ENCODE measurements at regions not wholly inside any gene's neighbourhood (a gene's known extent, or its start where the extent isn't known, plus 50 kb on each side); places are given as distances from the start of the nearest gene placed in this dataset.

DNA sequence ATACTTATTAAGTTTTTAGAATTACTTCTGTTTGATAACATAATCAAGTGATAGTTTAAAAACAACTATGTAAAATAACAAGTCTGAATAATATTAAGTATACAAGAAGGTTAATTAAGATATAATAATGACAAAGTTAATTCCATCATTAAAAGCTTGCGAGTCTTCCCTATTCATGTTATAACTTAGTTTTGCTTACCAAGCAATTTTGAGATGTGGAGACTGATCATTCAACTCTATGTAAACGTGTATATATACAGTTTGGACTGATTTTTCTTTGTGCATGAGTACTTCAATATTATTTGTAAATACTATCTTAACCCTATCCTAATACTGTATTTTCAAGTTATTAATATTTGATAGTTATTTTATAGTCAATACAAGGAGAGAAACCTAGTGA lies 870.9 kb downstream of the GBE1 start:
- H3K36me3 ChIP-seq (ENCODE audit: control insufficient read depth, insufficient read depth, low read length): no peaks in the 10 kb centered on the region
- DNase-seq (ENCODE audit: extremely low read depth, insufficient read length): no peak
- H3K4me3 ChIP-seq (replicated peaks; ENCODE audit: low read depth, low read length): no peak overlapping the region
- H3K27me3 ChIP-seq (replicated peaks; ENCODE audit: control insufficient read depth, insufficient read depth, low read length): no peaks in the 10 kb centered on the region
- TF ChIP-seq, protein P1, sequence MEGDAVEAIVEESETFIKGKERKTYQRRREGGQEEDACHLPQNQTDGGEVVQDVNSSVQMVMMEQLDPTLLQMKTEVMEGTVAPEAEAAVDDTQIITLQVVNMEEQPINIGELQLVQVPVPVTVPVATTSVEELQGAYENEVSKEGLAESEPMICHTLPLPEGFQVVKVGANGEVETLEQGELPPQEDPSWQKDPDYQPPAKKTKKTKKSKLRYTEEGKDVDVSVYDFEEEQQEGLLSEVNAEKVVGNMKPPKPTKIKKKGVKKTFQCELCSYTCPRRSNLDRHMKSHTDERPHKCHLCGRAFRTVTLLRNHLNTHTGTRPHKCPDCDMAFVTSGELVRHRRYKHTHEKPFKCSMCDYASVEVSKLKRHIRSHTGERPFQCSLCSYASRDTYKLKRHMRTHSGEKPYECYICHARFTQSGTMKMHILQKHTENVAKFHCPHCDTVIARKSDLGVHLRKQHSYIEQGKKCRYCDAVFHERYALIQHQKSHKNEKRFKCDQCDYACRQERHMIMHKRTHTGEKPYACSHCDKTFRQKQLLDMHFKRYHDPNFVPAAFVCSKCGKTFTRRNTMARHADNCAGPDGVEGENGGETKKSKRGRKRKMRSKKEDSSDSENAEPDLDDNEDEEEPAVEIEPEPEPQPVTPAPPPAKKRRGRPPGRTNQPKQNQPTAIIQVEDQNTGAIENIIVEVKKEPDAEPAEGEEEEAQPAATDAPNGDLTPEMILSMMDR (IDR thresholded peaks at IDR 0.05; ENCODE audit: insufficient read depth, low read length, poor library complexity, severe bottlenecking): no peak

DNA sequence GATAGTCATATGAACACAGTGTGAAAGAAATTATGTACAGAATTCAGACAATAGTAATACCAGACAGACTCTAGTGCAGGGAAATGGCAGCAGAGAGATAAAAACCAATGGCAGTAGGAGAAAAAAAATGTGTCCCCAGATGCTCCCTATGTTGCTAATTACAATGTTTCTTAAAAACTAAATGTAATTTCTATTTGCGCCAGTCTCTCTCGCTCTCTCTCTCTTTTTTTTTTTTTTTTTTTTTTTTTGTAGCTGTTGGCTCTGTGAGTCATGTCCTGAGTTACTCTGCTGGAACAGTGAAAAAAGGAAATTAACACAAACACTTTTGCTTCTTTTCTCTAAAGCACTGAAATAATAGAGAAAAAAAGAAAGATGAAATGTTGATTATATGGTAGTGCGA lies 871.9 kb downstream of the GBE1 start:
- Histone ChIP-seq H3K27me3 (replicated peaks; ENCODE audit: control insufficient read depth, insufficient read depth, low read length) (no peaks in the 10 kb centered on the region), H3K4me3 (replicated peaks; ENCODE audit: low read depth, low read length) (no peak overlapping the region), H3K36me3 (ENCODE audit: control insufficient read depth, insufficient read depth, low read length) (no peaks in the 10 kb centered on the region)
- TF ChIP-seq, protein P1 (IDR thresholded peaks at IDR 0.05; ENCODE audit: insufficient read depth, low read length, poor library complexity, severe bottlenecking): no peak
- DNase-seq (ENCODE audit: extremely low read depth, insufficient read length): no peak

- no peak for DNase-seq (ENCODE audit: extremely low read depth, insufficient read length)
- TF ChIP-seq, protein P1 (IDR thresholded peaks at IDR 0.05; ENCODE audit: insufficient read depth, low read length, poor library complexity, severe bottlenecking): no peak
- no peaks in the 10 kb centered on the region for H3K36me3 ChIP-seq (ENCODE audit: control insufficient read depth, insufficient read depth, low read length)
- no peaks in the 10 kb centered on the region for H3K27me3 ChIP-seq (replicated peaks; ENCODE audit: control insufficient read depth, insufficient read depth, low read length)
- H3K4me3 ChIP-seq (replicated peaks; ENCODE audit: low read depth, low read length): no peak overlapping the region
Measured at GRCh38 chr3:80870476-80871041, 890.9 kb downstream of the GBE1 start.

DNA sequence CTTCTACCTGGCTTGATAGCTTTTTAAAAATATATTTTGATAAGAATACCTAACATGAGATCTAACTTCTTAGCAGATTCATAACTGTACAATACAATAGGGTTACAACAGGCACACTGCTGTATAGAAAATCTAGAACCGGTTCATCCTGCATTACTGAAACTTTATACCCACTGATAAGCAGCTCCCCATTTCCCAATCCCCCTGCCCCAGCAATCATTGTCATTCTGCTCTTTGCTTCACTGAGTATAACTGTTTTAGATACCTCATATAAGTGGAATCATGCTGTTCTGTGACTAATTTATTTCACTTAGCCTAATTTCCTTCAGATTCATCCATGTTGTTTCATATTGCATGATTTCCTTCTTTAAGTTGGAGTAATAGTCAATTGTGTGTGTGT lies 906.0 kb downstream of the GBE1 start:
- Histone ChIP-seq H3K4me3 (replicated peaks; ENCODE audit: low read depth, low read length) (no peak overlapping the region), H3K36me3 (ENCODE audit: control insufficient read depth, insufficient read depth, low read length) (no peaks in the 10 kb centered on the region), H3K27me3 (replicated peaks; ENCODE audit: control insufficient read depth, insufficient read depth, low read length) (no peaks in the 10 kb centered on the region)
- DNase-seq (ENCODE audit: extremely low read depth, insufficient read length): no peak
- TF ChIP-seq, protein P1 (IDR thresholded peaks at IDR 0.05; ENCODE audit: insufficient read depth, low read length, poor library complexity, severe bottlenecking): no peak

- DNase-seq (ENCODE audit: extremely low read depth, insufficient read length): no peak
- Histone ChIP-seq H3K36me3 (ENCODE audit: control insufficient read depth, insufficient read depth, low read length) (no peaks in the 10 kb centered on the region), H3K27me3 (replicated peaks; ENCODE audit: control insufficient read depth, insufficient read depth, low read length) (no peaks in the 10 kb centered on the region), H3K4me3 (replicated peaks; ENCODE audit: low read depth, low read length) (no peak overlapping the region)
- TF ChIP-seq, protein P1 (IDR thresholded peaks at IDR 0.05; ENCODE audit: insufficient read depth, low read length, poor library complexity, severe bottlenecking): no peak
Measured at GRCh38 chr3:80836395-80836794, 925.0 kb downstream of the GBE1 start.

- no peak for DNase-seq (ENCODE audit: extremely low read depth, insufficient read length)
- TF ChIP-seq, protein P1 (IDR thresholded peaks at IDR 0.05; ENCODE audit: insufficient read depth, low read length, poor library complexity, severe bottlenecking): no peak
- H3K36me3 ChIP-seq (ENCODE audit: control insufficient read depth, insufficient read depth, low read length): no peaks in the 10 kb centered on the region
- H3K4me3 ChIP-seq (replicated peaks; ENCODE audit: low read depth, low read length): no peak overlapping the region
- no peaks in the 10 kb centered on the region for H3K27me3 ChIP-seq (replicated peaks; ENCODE audit: control insufficient read depth, insufficient read depth, low read length)
Measured at GRCh38 chr3:80807577-80807976, 953.9 kb downstream of the GBE1 start.

Data from GM06990 (cell line).